ENCODE measurements at regions not wholly inside any gene's neighbourhood (a gene's known extent, or its start where the extent isn't known, plus 50 kb on each side); places are given as distances from the start of the nearest gene placed in this dataset.

- H3K27me3 ChIP-seq (replicated peaks in 1 of 4; ENCODE audit: control insufficient read depth in 3 of 4, extremely low read depth in 1 of 4, insufficient read depth in 3 of 4, low read length in 3 of 4) = no peaks in the 10 kb centered on the region
- no peak overlapping the region for H2BK120ac ChIP-seq (replicated peaks; ENCODE audit: low read depth, low read length)
- H3K4ac ChIP-seq (replicated peaks; ENCODE audit: insufficient read length, low read depth, low read length) = no peak overlapping the region
- H4K91ac ChIP-seq (replicated peaks; ENCODE audit: insufficient read length, low read length) = no peak overlapping the region
- H3K79me1 ChIP-seq (ENCODE audit: low read depth, low read length) = no peaks in the 10 kb centered on the region
- no peak overlapping the region for H3K14ac ChIP-seq (ENCODE audit: insufficient read length)
- no peak overlapping the region for H4K8ac ChIP-seq (ENCODE audit: extremely low read depth, insufficient read depth, low read length)
- no peaks in the 10 kb centered on the region for H3K9me3 ChIP-seq (ENCODE audit: insufficient read depth in 2 of 2, low read depth in 1 of 2, low read length in 1 of 2)
- no peak overlapping the region for H2BK20ac ChIP-seq (ENCODE audit: low read length)
- ChIA-PET CTCF (ENCODE audit: partially characterized antibody) (interaction anchor here (1.0 to 3.3 kb wide), 7 partner anchors 13 to 1060 kb away, joined by 3 to 9 read pairs (median 5); no protein-coding TSS in a partner anchor), POLR2A (ENCODE audit: partially characterized antibody) (no interaction called here)
- FAIRE-seq = no peak
- 81% methylated on average over 2 of the region's 2 CpGs; no CpG with 5 or more reads in 1 of the 2 experiments for WGBS, 2 experiments (ENCODE audit: extremely low coverage in 1 of 2, insufficient coverage in 1 of 2, insufficient read length in 1 of 2, insufficient replicate concordance in 2 of 2, low coverage in 1 of 2, low lambda C conversion rate in 2 of 2, missing lambda C conversion rate in 1 of 2)
- no peaks in the 10 kb centered on the region for H3K23me2 ChIP-seq (ENCODE audit: low read depth, low read length)
- H3K18ac ChIP-seq (ENCODE audit: extremely low read depth, low read length) = no peak overlapping the region
- DNase-seq (ENCODE audit: low read depth in 1 of 2, low spot score in 2 of 2) = no peak
- H2BK15ac ChIP-seq (ENCODE audit: low read length) = no peak overlapping the region
- H3K4me1 ChIP-seq (replicated peaks in 1 of 4; ENCODE audit: control insufficient read depth in 3 of 4, insufficient read depth in 4 of 4, low read length in 3 of 4) = no peaks in the 10 kb centered on the region
- H4K20me1 ChIP-seq (replicated peaks in 1 of 2; ENCODE audit: control insufficient read depth in 1 of 2, insufficient read depth in 2 of 2, low read length in 2 of 2) = no peaks in the 10 kb centered on the region
- H3K4me2 ChIP-seq (ENCODE audit: insufficient read depth in 1 of 2, low read depth in 2 of 2, low read length in 2 of 2) = no peak overlapping the region
- H2AK5ac ChIP-seq (ENCODE audit: low read depth, low read length) = no peak overlapping the region
- H3K79me2 ChIP-seq (ENCODE audit: control insufficient read depth in 1 of 2, insufficient read depth in 2 of 2, low read length in 2 of 2) = no peaks in the 10 kb centered on the region
- no peak overlapping the region for H3K9ac ChIP-seq (replicated peaks in 1 of 4; ENCODE audit: extremely low read depth in 1 of 4, low read depth in 3 of 4, low read length in 3 of 4)
- H3K27ac ChIP-seq (ENCODE audit: low read depth, low read length) = no peak overlapping the region
- H4K5ac ChIP-seq (ENCODE audit: insufficient read length, low read depth, low read length) = no peak overlapping the region
- no peak overlapping the region for H2BK5ac ChIP-seq (ENCODE audit: low read depth, low read length)
- no peak overlapping the region for H3K56ac ChIP-seq (replicated peaks; ENCODE audit: insufficient read length, low read depth, low read length)
- no peaks in the 10 kb centered on the region for H3K36me3 ChIP-seq (ENCODE audit: control insufficient read depth in 2 of 4, insufficient read depth in 4 of 4, low read length in 3 of 4)
- no peak overlapping the region for H2BK12ac ChIP-seq (ENCODE audit: low read depth, low read length)
- no peak for TF ChIP-seq RBBP5 (IDR thresholded peaks at IDR 0.05; ENCODE audit: borderline replicate concordance, low read depth, low read length)
- TF ChIP-seq POU5F1 (IDR thresholded peaks at IDR 0.05; ENCODE audit: low read depth, low read length) = no peak
- TF ChIP-seq CBX5 (IDR thresholded peaks at IDR 0.05; ENCODE audit: low read depth, low read length) = no peak
- TF ChIP-seq GTF2F1 (IDR thresholded peaks at IDR 0.05; ENCODE audit: borderline replicate concordance, low read depth, low read length) = no peak
- TF ChIP-seq SIRT6 (IDR thresholded peaks at IDR 0.05; ENCODE audit: low read length) = no peak
- TF ChIP-seq ASH2L (IDR thresholded peaks at IDR 0.05; ENCODE audit: low read length) = no peak
- no peak for TF ChIP-seq RAD21 (IDR thresholded peaks at IDR 0.05 in 1 of 2, conservative IDR thresholded peaks at IDR 0.05 in 1 of 2; ENCODE audit: low read depth in 2 of 2, low read length in 2 of 2)
- no peak for TF ChIP-seq BCL11A (IDR thresholded peaks at IDR 0.05; ENCODE audit: low read depth in 2 of 2, low read length in 2 of 2)
- no peak for TF ChIP-seq HDAC2 (IDR thresholded peaks at IDR 0.05; ENCODE audit: borderline replicate concordance in 1 of 2, low read depth in 2 of 2, low read length in 2 of 2)
- no peak for TF ChIP-seq YY1 (IDR thresholded peaks at IDR 0.05; ENCODE audit: low read depth, low read length)
- TF ChIP-seq SP1 (IDR thresholded peaks at IDR 0.05; ENCODE audit: low read depth, low read length) = no peak
- TF ChIP-seq CTBP2 (IDR thresholded peaks at IDR 0.05; ENCODE audit: borderline replicate concordance, insufficient read depth, insufficient read length, low read length) = no peak
- no peak for TF ChIP-seq NRF1 (IDR thresholded peaks at IDR 0.05; ENCODE audit: low read depth, low read length)
- H3K23ac ChIP-seq (ENCODE audit: insufficient read length) = no peak overlapping the region
- no peak overlapping the region for H3K4me3 ChIP-seq (ENCODE audit: extremely low read depth in 1 of 4, insufficient read depth in 2 of 4, low read depth in 3 of 4, low read length in 4 of 4)
- H2AFZ ChIP-seq (ENCODE audit: low read length) = 0 out of 2 replicates have a peak overlapping the region, but pooled peaks have one; percentile 71
Measured at GRCh38 chr13:22736768-22737092, 444.0 kb upstream of the SGCG start.
